ENCODE measurements at regions not wholly inside any gene's neighbourhood (a gene's known extent, or its start where the extent isn't known, plus 50 kb on each side); places are given as distances from the start of the nearest gene placed in this dataset.
"Not testable (repeated sequence)": the region's sequence is repeated elsewhere in the genome, so short reads cannot be mapped to it uniquely, and the experiment has no call there.

GRCh38 chr2:194549387-194549786 lies 1107.6 kb upstream of the SLC39A10 start:
- H3K27ac ChIP-seq: no peak overlapping the region
- H3K9me3 ChIP-seq: no peaks in the 10 kb centered on the region
- TF ChIP-seq CHD4 (IDR thresholded peaks at IDR 0.05; ENCODE audit: borderline replicate concordance) (no peak), HEYL (CRISPR knock-in tag; IDR thresholded peaks at IDR 0.05) (no peak), RAD21 (conservative IDR thresholded peaks at IDR 0.05 in 1 of 2, IDR thresholded peaks at IDR 0.05 in 1 of 2) (no peak), RARB (CRISPR knock-in tag; IDR thresholded peaks at IDR 0.05) (no peak), NR3C1 (IDR thresholded peaks at IDR 0.05) (no peak)
- DNase-seq (ENCODE audit: low read depth in 1 of 2, low spot score in 1 of 2) (no peak), FAIRE-seq (no peak), ATAC-seq (no peak)
- WGBS (ENCODE audit: missing lambda C conversion rate): 39% methylated on average over 2 of the region's 2 CpGs
- H3K4me1 ChIP-seq: no peaks in the 10 kb centered on the region
- no peak overlapping the region for H3K4me3 ChIP-seq
- ChIA-PET CTCF (no interaction called here), POLR2A (no interaction called here)
- H3K4me2 ChIP-seq: no peak overlapping the region

DNA sequence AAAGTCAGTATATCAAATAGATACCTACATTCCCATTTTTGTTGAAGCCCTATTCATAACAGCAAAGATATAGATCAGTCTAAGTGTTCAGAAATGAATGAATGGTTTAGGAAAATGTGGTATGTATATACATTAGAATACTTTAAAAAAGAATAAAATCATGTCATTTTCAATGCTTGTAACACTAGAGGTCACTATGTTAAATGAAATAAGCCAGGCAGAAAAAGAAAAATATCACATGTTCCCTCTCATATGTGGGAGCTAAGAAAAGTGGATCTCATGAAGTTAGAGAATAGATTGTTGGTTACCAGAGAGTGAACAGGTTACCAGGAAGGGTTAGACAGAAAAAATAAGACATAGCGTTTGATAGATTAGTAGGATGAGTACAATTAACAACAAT lies 1111.0 kb upstream of the SLC39A10 start:
- WGBS (ENCODE audit: missing lambda C conversion rate): 8% methylated on average over 1 of the region's 1 CpG
- no peak for ATAC-seq
- no peak overlapping the region for H3K4me3 ChIP-seq
- DNase-seq (ENCODE audit: low read depth in 1 of 2, low spot score in 1 of 2): peak in 1 of 2 experiments; percentile 7
- ChIA-PET POLR2A (interaction anchor here (1.0 kb wide), 1 partner anchor 1111 kb away, joined by 3 read pairs; the partner anchor contains the start of gene SLC39A10), CTCF (interaction anchor here (1.1 kb wide), 1 partner anchor 1522 kb away, joined by 3 read pairs; the partner anchor contains the start of gene DNAH7)
- FAIRE-seq: no peak
- TF ChIP-seq RAD21 (conservative IDR thresholded peaks at IDR 0.05 in 1 of 2, IDR thresholded peaks at IDR 0.05 in 1 of 2) (peak; percentile 45 to 58; a peak in 4 of 5 replicates), HOXA7 (CRISPR knock-in tag; IDR thresholded peaks at IDR 0.05) (no peak), CTCF (IDR thresholded peaks at IDR 0.05) (peak; percentile 31), SMC3 (IDR thresholded peaks at IDR 0.05) (peak; percentile 45)
- no peaks in the 10 kb centered on the region for H3K9me3 ChIP-seq
- no peak overlapping the region for H3K4me2 ChIP-seq
- H3K4me1 ChIP-seq: no peaks in the 10 kb centered on the region
- H3K27ac ChIP-seq: no peak overlapping the region

DNA sequence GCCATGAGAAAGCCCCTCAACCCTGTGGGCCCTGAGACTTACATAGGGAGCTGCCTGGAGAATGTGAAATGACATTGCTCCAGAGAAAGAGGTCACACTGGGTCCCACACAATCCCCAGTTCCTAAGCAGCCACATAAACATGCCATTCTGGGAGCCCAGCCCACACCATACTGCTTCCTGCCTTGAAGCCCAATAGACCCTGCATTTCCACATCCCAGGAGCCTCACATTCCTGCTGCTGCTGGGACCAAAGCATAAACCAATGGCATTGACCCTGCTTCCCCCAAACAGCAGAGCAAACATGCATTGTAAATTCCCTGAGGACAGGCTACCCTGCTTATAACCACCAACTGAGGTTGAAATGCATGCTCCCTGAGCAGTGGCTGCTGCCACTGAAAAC lies 1117.6 kb upstream of the SLC39A10 start:
- CTCF ChIA-PET: no interaction called here
- Histone ChIP-seq H3K27ac (no peak overlapping the region), H3K4me3 (no peak overlapping the region), H3K4me2 (no peak overlapping the region), H3K9me3 (no peaks in the 10 kb centered on the region), H3K4me1 (no peaks in the 10 kb centered on the region)
- DNase-seq (ENCODE audit: low read depth in 1 of 2, low spot score in 1 of 2) (no peak), ATAC-seq (no peak), FAIRE-seq (no peak)
- no peak for TF ChIP-seq ZC3H11A (IDR thresholded peaks at IDR 0.05)
- TF ChIP-seq, protein P1, sequence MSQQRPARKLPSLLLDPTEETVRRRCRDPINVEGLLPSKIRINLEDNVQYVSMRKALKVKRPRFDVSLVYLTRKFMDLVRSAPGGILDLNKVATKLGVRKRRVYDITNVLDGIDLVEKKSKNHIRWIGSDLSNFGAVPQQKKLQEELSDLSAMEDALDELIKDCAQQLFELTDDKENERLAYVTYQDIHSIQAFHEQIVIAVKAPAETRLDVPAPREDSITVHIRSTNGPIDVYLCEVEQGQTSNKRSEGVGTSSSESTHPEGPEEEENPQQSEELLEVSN (IDR thresholded peaks at IDR 0.05; ENCODE audit: borderline replicate concordance, low read depth): no peak
- POLR2A ChIA-PET: no interaction called here

DNA sequence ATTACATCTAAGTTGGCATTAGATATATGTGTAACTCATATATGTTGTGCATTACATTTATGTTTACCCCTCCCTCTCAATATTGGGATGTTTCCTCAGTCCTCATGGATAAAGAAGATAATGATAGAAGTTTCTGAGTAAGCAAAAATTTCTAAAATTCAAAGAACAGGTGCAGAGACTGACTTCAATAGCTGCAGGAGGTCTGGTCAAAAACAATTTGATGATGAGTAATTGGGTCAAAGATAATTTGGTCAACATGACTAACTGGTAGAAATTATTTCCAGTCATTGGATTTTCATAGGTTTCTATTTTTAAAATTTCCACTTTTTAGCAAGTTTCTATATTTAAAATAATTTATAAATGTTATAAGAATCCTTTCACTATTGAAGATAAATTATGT lies 1130.9 kb upstream of the SLC39A10 start:
- CTCF ChIA-PET: no interaction called here
- H3K4me2 ChIP-seq: no peak overlapping the region
- no peak overlapping the region for H3K27ac ChIP-seq
- ATAC-seq (no peak), FAIRE-seq (no peak), DNase-seq (ENCODE audit: low read depth in 1 of 2, low spot score in 1 of 2) (no peak)
- POLR2A ChIA-PET: no interaction called here
- no peak overlapping the region for H3K4me3 ChIP-seq
- H3K4me1 ChIP-seq: no peaks in the 10 kb centered on the region
- TF ChIP-seq KDM5A (IDR thresholded peaks at IDR 0.05): no peak
- no peaks in the 10 kb centered on the region for H3K9me3 ChIP-seq

GRCh38 chr2:194514281-194514680 lies 1142.7 kb upstream of the SLC39A10 start:
- 33% methylated on average over 2 of the region's 2 CpGs for WGBS (ENCODE audit: missing lambda C conversion rate)
- ATAC-seq: no peak
- Histone ChIP-seq H3K4me1 (no peaks in the 10 kb centered on the region), H3K9me3 (no peaks in the 10 kb centered on the region), H3K4me3 (no peak overlapping the region), H3K27ac (no peak overlapping the region), H3K4me2 (no peak overlapping the region)
- ChIA-PET POLR2A (no interaction called here), CTCF (no interaction called here)
- TF ChIP-seq JUNB (IDR thresholded peaks at IDR 0.05): no peak
- TF ChIP-seq SREBF2 (IDR thresholded peaks at IDR 0.05): no peak
- TF ChIP-seq TP53 (CRISPR knock-in tag; IDR thresholded peaks at IDR 0.05): no peak
- no peak for TF ChIP-seq RCOR1 (IDR thresholded peaks at IDR 0.05; ENCODE audit: low read depth, low read length)
- TF ChIP-seq EHMT2 (IDR thresholded peaks at IDR 0.05; ENCODE audit: low read depth): no peak
- TF ChIP-seq RARB (CRISPR knock-in tag; IDR thresholded peaks at IDR 0.05): no peak
- no peak for TF ChIP-seq TFCP2L1 (CRISPR knock-in tag; IDR thresholded peaks at IDR 0.05)
- no peak for TF ChIP-seq MAX (IDR thresholded peaks at IDR 0.05)
- no peak for TF ChIP-seq KDM1A (IDR thresholded peaks at IDR 0.05; ENCODE audit: low read depth)
- no peak for TF ChIP-seq NFE2L2 (conservative IDR thresholded peaks at IDR 0.05; ENCODE audit: low read length)
- DNase-seq (ENCODE audit: low read depth in 1 of 2, low spot score in 1 of 2): no peak
- no peak for FAIRE-seq

DNA sequence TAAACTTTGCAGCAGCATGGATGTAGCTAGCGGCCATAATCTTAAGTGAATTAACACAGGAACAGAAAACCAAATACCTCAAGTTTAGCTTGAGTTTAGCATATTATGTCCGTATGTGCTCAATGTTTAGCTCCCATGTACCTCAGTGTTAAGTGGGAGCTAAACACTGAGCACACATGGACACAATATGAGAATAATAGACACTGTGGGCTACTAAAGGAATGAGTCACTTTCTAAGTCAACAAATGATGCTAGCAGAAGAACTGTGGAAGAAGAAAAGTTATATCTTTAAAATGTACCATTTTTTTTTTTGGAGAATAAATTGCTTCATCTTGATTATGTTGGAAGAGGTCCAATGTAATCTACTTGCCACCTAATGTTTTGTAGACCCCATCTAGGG lies 1146.0 kb upstream of the SLC39A10 start:
- H3K27ac ChIP-seq; CTCF ChIA-PET; ATAC-seq; H3K4me1 ChIP-seq; POLR2A ChIA-PET; H3K9me3 ChIP-seq; H3K4me3 ChIP-seq; H3K4me2 ChIP-seq; DNase-seq (ENCODE audit: low read depth in 1 of 2, low spot score in 1 of 2): not testable (repeated sequence)
- 46% methylated on average over 2 of the region's 2 CpGs for WGBS (ENCODE audit: missing lambda C conversion rate)
- peak; percentile 68 for FAIRE-seq

- peak in 1 of 2 experiments; percentile 7 for DNase-seq (ENCODE audit: low read depth in 1 of 2, low spot score in 1 of 2)
- H3K4me1 ChIP-seq, FAIRE-seq, H3K4me2 ChIP-seq, CTCF ChIA-PET, POLR2A ChIA-PET, ATAC-seq, H3K27ac ChIP-seq, H3K9me3 ChIP-seq, H3K4me3 ChIP-seq: not testable (repeated sequence)
- WGBS (ENCODE audit: missing lambda C conversion rate): 86% methylated on average over 1 of the region's 3 CpGs
These were observed 1152.2 kb upstream of the SLC39A10 start for GRCh38 chr2:194504876-194505275.
